ENCODE measurements at regions not wholly inside any gene's neighbourhood (a gene's known extent, or its start where the extent isn't known, plus 50 kb on each side); places are given as distances from the start of the nearest gene placed in this dataset.

- BruUV-seq (replicated peaks) = no TSS peak
- intact Hi-C loops (cut with micrococcal nuclease; ENCODE audit: unreplicated experiment) = no loop called here
- DNase-seq (ENCODE audit: low spot score) = no peak
- Histone ChIP-seq H3K4me1 (ENCODE audit: insufficient read depth, low read length, poor library complexity, severe bottlenecking) (peaks cover 15% of the 10 kb centered on the region), H3K27me3 (replicated peaks; ENCODE audit: insufficient read depth, low read depth, low read length, poor library complexity) (no peaks in the 10 kb centered on the region), H3K27ac (ENCODE audit: low read depth, low read length, poor library complexity, severe bottlenecking) (no peak overlapping the region), H3K4me3 (ENCODE audit: low read depth, low read length, poor library complexity, severe bottlenecking) (no peak overlapping the region), H3K9me3 (ENCODE audit: low read depth, low read length, poor library complexity, severe bottlenecking) (no peaks in the 10 kb centered on the region), H3K36me3 (ENCODE audit: insufficient read depth, low read length, poor library complexity, severe bottlenecking) (no peaks in the 10 kb centered on the region)
- CTCF ChIA-PET = no interaction called here
- POLR2A ChIA-PET (ENCODE audit: low non-redundant PET) = no interaction called here
- TF ChIP-seq EZH2 (IDR thresholded peaks at IDR 0.05; ENCODE audit: borderline replicate concordance, low read depth, low read length, poor library complexity, severe bottlenecking) (no peak), CTCF (conservative IDR thresholded peaks at IDR 0.05; ENCODE audit: low read depth, low read length) (no peak)
Measured at GRCh38 chr4:79625361-79625760, 217.3 kb upstream of the GK2 start.

GRCh38 chr4:79623021-79623870 is 215.2 kb upstream of the GK2 start:
- POLR2A ChIA-PET (ENCODE audit: low non-redundant PET) = no interaction called here
- Histone ChIP-seq H3K9me3 (ENCODE audit: low read depth, low read length, poor library complexity, severe bottlenecking) (no peaks in the 10 kb centered on the region), H3K4me3 (ENCODE audit: low read depth, low read length, poor library complexity, severe bottlenecking) (no peak overlapping the region), H3K27me3 (replicated peaks; ENCODE audit: insufficient read depth, low read depth, low read length, poor library complexity) (no peaks in the 10 kb centered on the region), H3K4me1 (ENCODE audit: insufficient read depth, low read length, poor library complexity, severe bottlenecking) (no peaks in the 10 kb centered on the region), H3K36me3 (ENCODE audit: insufficient read depth, low read length, poor library complexity, severe bottlenecking) (no peaks in the 10 kb centered on the region), H3K27ac (ENCODE audit: low read depth, low read length, poor library complexity, severe bottlenecking) (no peak overlapping the region)
- CTCF ChIA-PET = no interaction called here
- TF ChIP-seq CTCF (conservative IDR thresholded peaks at IDR 0.05; ENCODE audit: low read depth, low read length) (no peak), EZH2 (IDR thresholded peaks at IDR 0.05; ENCODE audit: borderline replicate concordance, low read depth, low read length, poor library complexity, severe bottlenecking) (no peak)
- DNase-seq (ENCODE audit: low spot score) = no peak
- BruUV-seq (replicated peaks) = no TSS peak
- intact Hi-C loops (cut with micrococcal nuclease; ENCODE audit: unreplicated experiment) = no loop called here

GRCh38 chr4:79621061-79621460 is 213.0 kb upstream of the GK2 start:
- intact Hi-C loops (cut with micrococcal nuclease; ENCODE audit: unreplicated experiment) = no loop called here
- H3K4me1 ChIP-seq (ENCODE audit: insufficient read depth, low read length, poor library complexity, severe bottlenecking) = no peaks in the 10 kb centered on the region
- H3K27me3 ChIP-seq (replicated peaks; ENCODE audit: insufficient read depth, low read depth, low read length, poor library complexity) = no peaks in the 10 kb centered on the region
- BruUV-seq (replicated peaks) = no TSS peak
- no peaks in the 10 kb centered on the region for H3K36me3 ChIP-seq (ENCODE audit: insufficient read depth, low read length, poor library complexity, severe bottlenecking)
- H3K27ac ChIP-seq (ENCODE audit: low read depth, low read length, poor library complexity, severe bottlenecking) = no peak overlapping the region
- ChIA-PET POLR2A (ENCODE audit: low non-redundant PET) (no interaction called here), CTCF (no interaction called here)
- no peak for TF ChIP-seq EZH2 (IDR thresholded peaks at IDR 0.05; ENCODE audit: borderline replicate concordance, low read depth, low read length, poor library complexity, severe bottlenecking)
- no peak for TF ChIP-seq CTCF (conservative IDR thresholded peaks at IDR 0.05; ENCODE audit: low read depth, low read length)
- no peak overlapping the region for H3K4me3 ChIP-seq (ENCODE audit: low read depth, low read length, poor library complexity, severe bottlenecking)
- H3K9me3 ChIP-seq (ENCODE audit: low read depth, low read length, poor library complexity, severe bottlenecking) = no peaks in the 10 kb centered on the region
- no peak for DNase-seq (ENCODE audit: low spot score)

Measured in A673 (cell line).